ENCODE measurements at regions not wholly inside any gene's neighbourhood (a gene's known extent, or its start where the extent isn't known, plus 50 kb on each side); places are given as distances from the start of the nearest gene placed in this dataset.

GRCh38 chr10:125398270-125398669 lies 237.9 kb upstream of the CTBP2 start:
- DNase-seq (ENCODE audit: low read depth): no peak

- no peak for DNase-seq (ENCODE audit: low read depth)
Observed at GRCh38 chr10:125397608-125398007, 237.2 kb upstream of the CTBP2 start.

- no peak for DNase-seq (ENCODE audit: low read depth)
Observed at GRCh38 chr10:125396676-125397075, 236.3 kb upstream of the CTBP2 start.

GRCh38 chr10:125392609-125393008 lies 232.2 kb upstream of the CTBP2 start:
- DNase-seq (ENCODE audit: low read depth): no peak

- no peak for DNase-seq (ENCODE audit: low read depth)
Observed at GRCh38 chr10:125392154-125392553, 231.8 kb upstream of the CTBP2 start.

GRCh38 chr10:125389648-125390047 lies 229.3 kb upstream of the CTBP2 start:
- DNase-seq (ENCODE audit: low read depth): no peak

- no peak for DNase-seq (ENCODE audit: low read depth)
Observed at GRCh38 chr10:125379592-125379991, 219.2 kb upstream of the CTBP2 start.

GRCh38 chr10:125377368-125377767 lies 217.0 kb upstream of the CTBP2 start:
- no peak for DNase-seq (ENCODE audit: low read depth)

- DNase-seq (ENCODE audit: low read depth): no peak
Observed at GRCh38 chr10:125375210-125375609, 214.8 kb upstream of the CTBP2 start.

GRCh38 chr10:125373546-125373945 lies 213.2 kb upstream of the CTBP2 start:
- no peak for DNase-seq (ENCODE audit: low read depth)

GRCh38 chr10:125370578-125370977 lies 210.2 kb upstream of the CTBP2 start:
- DNase-seq (ENCODE audit: low read depth): no peak

- DNase-seq (ENCODE audit: low read depth): no peak
Observed at GRCh38 chr10:125369382-125370326, 209.3 kb upstream of the CTBP2 start.

GRCh38 chr10:125368146-125368545 lies 207.8 kb upstream of the CTBP2 start:
- DNase-seq (ENCODE audit: low read depth): no peak

GRCh38 chr10:125363791-125364190 lies 203.4 kb upstream of the CTBP2 start:
- no peak for DNase-seq (ENCODE audit: low read depth)

GRCh38 chr10:125362950-125363349 lies 202.6 kb upstream of the CTBP2 start:
- no peak for DNase-seq (ENCODE audit: low read depth)

- no peak for DNase-seq (ENCODE audit: low read depth)
Observed at GRCh38 chr10:125359401-125359800, 199.0 kb upstream of the CTBP2 start.

GRCh38 chr10:125355657-125356056 lies 195.3 kb upstream of the CTBP2 start:
- DNase-seq (ENCODE audit: low read depth): no peak

- DNase-seq (ENCODE audit: low read depth): no peak
Observed at GRCh38 chr10:125350519-125350918, 190.2 kb upstream of the CTBP2 start.

- no peak for DNase-seq (ENCODE audit: low read depth)
Observed at GRCh38 chr10:125348536-125348935, 188.2 kb upstream of the CTBP2 start.

GRCh38 chr10:125344573-125345171 lies 184.3 kb upstream of the CTBP2 start:
- DNase-seq (ENCODE audit: low read depth): no peak

GRCh38 chr10:125343983-125344382 lies 183.6 kb upstream of the CTBP2 start:
- DNase-seq (ENCODE audit: low read depth): no peak

- DNase-seq (ENCODE audit: low read depth): no peak
Observed at GRCh38 chr10:125343118-125343925, 183.0 kb upstream of the CTBP2 start.

- no peak for DNase-seq (ENCODE audit: low read depth)
Observed at GRCh38 chr10:125341611-125342010, 181.2 kb upstream of the CTBP2 start.

Data from HS-5 (cell line).